Adrenal gland (tissue), 9 donors: ENCODE measurements at regions not wholly inside any gene's neighbourhood (a gene's known extent, or its start where the extent isn't known, plus 50 kb on each side); places are given as distances from the start of the nearest gene placed in this dataset.

Source experiments
- DNase-seq, 7 donors: peaks; one replicate each; pipeline ENCODE4 v3.0.0-alpha.2; 2019 to 2020
- H3K27ac ChIP-seq, 5 donors: fragments of 200-600 bp; sonication (generic) in 4 of 5; 1 replicate in 3 of 5; 2 replicates in 2 of 5; pipeline versions ENCODE4 v1.5.1 to v1.8.0; 2016 to 2020; ENCODE audit warnings: mild to moderate bottlenecking in 1 of 5
- H3K27me3 ChIP-seq: fragments of 200-600 bp; 2 replicates; pipeline ENCODE4 v1.8.0; 2021
- H3K36me3 ChIP-seq, 2 donors: fragments of 200-600 bp; replicated peaks in 1 of 2; 1 replicate in 1 of 2; 2 replicates in 1 of 2; pipeline versions ENCODE4 v1.5.1 to v1.8.0; 2018 to 2022
- H3K4me1 ChIP-seq, 2 donors: fragments of 200-600 bp; replicated peaks in 1 of 2; 1 replicate in 1 of 2; 2 replicates in 1 of 2; pipeline versions ENCODE4 v1.5.1 to v1.8.0; 2018 to 2021
- H3K4me3 ChIP-seq, 4 donors: fragments of 200-600 bp; sonication (generic) in 3 of 4; one replicate each; pipeline ENCODE4 v1.5.1; 2016 to 2018
- H3K9me3 ChIP-seq, 3 donors: fragments of 200-600 bp; sonication (generic) in 1 of 3; replicated peaks in 1 of 3; 1 replicate in 2 of 3; 2 replicates in 1 of 3; pipeline versions ENCODE4 v1.5.1 to v1.8.0; 2016 to 2021
- POLR2A ChIP-seq, 2 donors: fragments of 450-650 bp; IDR thresholded peaks; one replicate each; pipeline ENCODE4 v1.6.1; 2017; ENCODE audit warnings: antibody characterized with exemption in 2 of 2, mild to moderate bottlenecking in 2 of 2, moderate library complexity in 1 of 2
- WGBS, 4 donors: extraction: QIAGEN DNeasy Blood & Tissue Kit in 2 of 4; methylation state at CpG; one replicate each; pipeline versions ENCODE4 v1.1.5 to v1.1.7; 2013 to 2017; 5-methylcytosine and 5-hydroxymethylcytosine counted together
- intact Hi-C, 2 donors: fragments of 100-400 bp; cut with DNase I; formaldehyde crosslinking; loops; one replicate each; pipeline versions ENCODE4 v1.14.1 to v1.15.0; 2022 to 2023
- TF ChIP-seq, protein P1 (sequence below), 6 experiments: fragments of 450-650 bp in 4 of 6; fragments of 200-600 bp in 2 of 6; sonication (generic) in 1 of 6; IDR thresholded peaks; 1 replicate in 5 of 6; 2 replicates in 1 of 6; pipeline versions ENCODE4 v1.5.1 to v1.8.0; 2016 to 2021; ENCODE audit warnings: antibody characterized with exemption in 6 of 6, mild to moderate bottlenecking in 2 of 6, moderate library complexity in 1 of 6
- donor health status: healthy with polysubstance abuse.
- donor health status: Bipolar disorder and iron deficiency.
- donor health status: DM: yes; HTN: yes; CAD: no.
- donor health status: DM: no; HTN: no; CAD: no.
- donor health status: DM: no; HTN: no; CAD: no.

- no peaks in the 10 kb centered on the region for H3K4me1 ChIP-seq
- TF ChIP-seq, protein P1, sequence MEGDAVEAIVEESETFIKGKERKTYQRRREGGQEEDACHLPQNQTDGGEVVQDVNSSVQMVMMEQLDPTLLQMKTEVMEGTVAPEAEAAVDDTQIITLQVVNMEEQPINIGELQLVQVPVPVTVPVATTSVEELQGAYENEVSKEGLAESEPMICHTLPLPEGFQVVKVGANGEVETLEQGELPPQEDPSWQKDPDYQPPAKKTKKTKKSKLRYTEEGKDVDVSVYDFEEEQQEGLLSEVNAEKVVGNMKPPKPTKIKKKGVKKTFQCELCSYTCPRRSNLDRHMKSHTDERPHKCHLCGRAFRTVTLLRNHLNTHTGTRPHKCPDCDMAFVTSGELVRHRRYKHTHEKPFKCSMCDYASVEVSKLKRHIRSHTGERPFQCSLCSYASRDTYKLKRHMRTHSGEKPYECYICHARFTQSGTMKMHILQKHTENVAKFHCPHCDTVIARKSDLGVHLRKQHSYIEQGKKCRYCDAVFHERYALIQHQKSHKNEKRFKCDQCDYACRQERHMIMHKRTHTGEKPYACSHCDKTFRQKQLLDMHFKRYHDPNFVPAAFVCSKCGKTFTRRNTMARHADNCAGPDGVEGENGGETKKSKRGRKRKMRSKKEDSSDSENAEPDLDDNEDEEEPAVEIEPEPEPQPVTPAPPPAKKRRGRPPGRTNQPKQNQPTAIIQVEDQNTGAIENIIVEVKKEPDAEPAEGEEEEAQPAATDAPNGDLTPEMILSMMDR (IDR thresholded peaks at IDR 0.05), result no peak
- TF ChIP-seq POLR2A (IDR thresholded peaks at IDR 0.05), result no peak
- H3K36me3 ChIP-seq, result no peaks in the 10 kb centered on the region
- intact Hi-C loops, result loop anchor here in 1 of 2 donors (5.0 kb wide), 1 partner anchor 101 kb away; no protein-coding TSS in a partner anchor
- no peak overlapping the region for H3K27ac ChIP-seq
- WGBS, 4 donors, result 92 to 98% (median 94%) methylated on average over 1 of the region's 1 CpG
- no peak for DNase-seq
- H3K27me3 ChIP-seq, result no peaks in the 10 kb centered on the region
- H3K9me3 ChIP-seq, result no peaks in the 10 kb centered on the region
- no peak overlapping the region for H3K4me3 ChIP-seq
These were observed 127.8 kb upstream of the CDH5 start for GRCh38 chr16:66238696-66239095.

- intact Hi-C loops, result loop anchor here in 1 of 2 donors (5.0 kb wide), 1 partner anchor 99 kb away; no protein-coding TSS in a partner anchor
- Histone ChIP-seq H3K36me3 (no peaks in the 10 kb centered on the region), H3K27ac (no peak overlapping the region), H3K4me1 (no peaks in the 10 kb centered on the region), H3K9me3 (no peaks in the 10 kb centered on the region), H3K27me3 (no peaks in the 10 kb centered on the region), H3K4me3 (no peak overlapping the region)
- DNase-seq, result no peak
- 71 to 84% (median 78%) methylated on average over 9 to 12 of the region's 12 CpGs for WGBS, 4 donors
- TF ChIP-seq POLR2A (IDR thresholded peaks at IDR 0.05), result no peak
- TF ChIP-seq, protein P1 (IDR thresholded peaks at IDR 0.05), result no peak
These were observed 130.2 kb upstream of the CDH5 start for GRCh38 chr16:66236301-66236700.

GRCh38 chr16:66231452-66232160, 134.9 kb upstream of the CDH5 start:
- no peak overlapping the region for H3K27ac ChIP-seq
- H3K9me3 ChIP-seq, result no peaks in the 10 kb centered on the region
- H3K27me3 ChIP-seq, result no peaks in the 10 kb centered on the region
- 62 to 76% (median 67%) methylated on average over 9 of the region's 9 CpGs for WGBS, 4 donors
- no peak for DNase-seq
- H3K4me1 ChIP-seq, result no peaks in the 10 kb centered on the region
- no peak overlapping the region for H3K4me3 ChIP-seq
- no peaks in the 10 kb centered on the region for H3K36me3 ChIP-seq
- TF ChIP-seq, protein P1 (IDR thresholded peaks at IDR 0.05), result no peak
- no peak for TF ChIP-seq POLR2A (IDR thresholded peaks at IDR 0.05)
- intact Hi-C loops, result no loop called here

DNA sequence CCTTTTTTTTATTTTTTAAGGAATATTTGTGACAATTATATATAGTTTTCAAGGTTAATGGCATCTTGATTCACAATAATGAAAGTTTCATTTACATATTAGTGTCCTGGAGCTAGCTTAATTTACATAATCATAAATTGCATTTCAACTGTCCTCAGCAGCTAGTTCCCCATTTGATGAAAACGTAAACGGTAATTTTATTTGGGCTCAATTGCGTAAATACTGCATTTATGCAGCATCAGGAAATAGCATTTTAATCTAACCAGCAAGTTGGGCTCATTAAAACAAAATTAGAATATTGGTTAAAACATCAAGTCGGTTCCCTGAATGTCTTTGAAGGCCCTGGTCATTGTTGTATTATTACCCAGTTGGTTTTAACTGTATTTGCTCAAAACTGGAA, 136.8 kb upstream of the CDH5 start:
- H3K27me3 ChIP-seq, result no peaks in the 10 kb centered on the region
- intact Hi-C loops, result no loop called here
- no peak for DNase-seq
- no peak overlapping the region for H3K27ac ChIP-seq
- no peaks in the 10 kb centered on the region for H3K9me3 ChIP-seq
- no peak overlapping the region for H3K4me3 ChIP-seq
- TF ChIP-seq, protein P1 (IDR thresholded peaks at IDR 0.05), result no peak
- no peak for TF ChIP-seq POLR2A (IDR thresholded peaks at IDR 0.05)
- no peaks in the 10 kb centered on the region for H3K36me3 ChIP-seq
- no peaks in the 10 kb centered on the region for H3K4me1 ChIP-seq
- WGBS, 4 donors, result 65 to 81% (median 75%) methylated on average over 4 of the region's 4 CpGs
